Non-pigmented ciliary epithelial cell (primary cell): ENCODE measurements at regions not wholly inside any gene's neighbourhood (a gene's known extent, or its start where the extent isn't known, plus 50 kb on each side); places are given as distances from the start of the nearest gene placed in this dataset.
A peak's percentile ranks its signal among the peaks of the same experiment; 100 is the strongest.

Source experiments
- DNase-seq: peaks from one replicate; pipeline ENCODE4 v3.0.0-alpha.2; 2010; ENCODE audit warnings: low read depth

DNA sequence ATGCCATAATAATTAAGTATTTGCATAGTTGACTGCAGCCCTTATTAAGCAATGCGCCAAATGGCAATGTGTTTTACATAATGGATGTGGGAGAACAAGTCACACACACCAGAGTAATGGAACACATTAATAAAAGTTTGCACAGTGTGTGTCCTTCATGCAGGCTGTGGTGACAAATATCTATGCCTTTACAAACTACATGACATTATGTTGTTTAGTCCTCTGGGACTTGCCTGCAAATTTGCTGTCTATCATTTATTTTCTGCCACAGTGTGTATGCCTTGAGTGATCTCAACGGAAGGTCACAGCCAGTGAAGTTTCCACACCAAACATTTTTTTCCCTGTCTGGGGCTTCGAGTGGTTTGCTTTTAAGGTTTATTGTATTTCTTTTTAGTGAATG is 175.2 kb upstream of the TMEFF2 start:
- DNase-seq = no peak

- no peak for DNase-seq
Observed at GRCh38 chr2:192357217-192357616, 162.5 kb upstream of the TMEFF2 start.

GRCh38 chr2:192354512-192355244 is 159.9 kb upstream of the TMEFF2 start:
- DNase-seq = no peak

- no peak for DNase-seq
Observed at GRCh38 chr2:192347542-192347941, 152.8 kb upstream of the TMEFF2 start.

DNA sequence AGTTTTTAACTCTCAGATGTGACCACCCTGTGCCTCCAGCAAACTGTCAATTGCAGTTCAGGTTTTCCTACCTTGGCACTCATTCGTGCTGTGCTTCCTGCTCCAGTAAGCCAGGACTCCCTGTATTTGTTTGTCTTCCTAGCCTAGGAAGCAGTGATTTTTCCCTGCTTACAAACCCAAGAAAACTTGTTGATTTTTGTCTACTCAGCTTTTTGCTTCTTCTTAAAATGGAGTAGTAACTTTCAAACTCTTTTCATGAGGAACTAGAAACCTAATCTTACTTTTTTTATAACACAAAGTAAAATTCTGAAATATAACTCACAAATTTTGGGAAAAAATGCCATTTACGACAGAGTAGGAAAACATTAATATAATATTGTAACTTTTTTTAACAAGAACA is 150.6 kb upstream of the TMEFF2 start:
- no peak for DNase-seq

DNA sequence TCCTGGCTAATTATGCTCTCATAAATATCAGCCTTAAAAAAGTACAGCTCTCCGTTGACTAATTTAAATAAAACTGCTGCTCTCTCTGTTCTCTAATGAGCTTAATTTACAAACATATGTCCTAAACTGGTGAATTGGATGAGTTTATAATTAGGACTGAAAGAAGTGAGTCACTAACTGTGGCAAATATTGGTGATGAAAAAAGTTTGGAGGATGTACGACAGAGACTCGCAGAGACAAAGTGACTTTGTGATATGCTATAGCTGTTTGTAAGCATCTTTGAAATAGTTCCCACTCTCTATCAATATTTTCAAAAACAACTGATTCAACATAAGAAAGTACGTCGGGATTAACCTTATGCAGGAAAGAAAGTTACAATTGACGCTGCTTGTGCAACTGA is 138.9 kb upstream of the TMEFF2 start:
- no peak for DNase-seq

GRCh38 chr2:192328297-192328696 is 133.6 kb upstream of the TMEFF2 start:
- no peak for DNase-seq

- no peak for DNase-seq
Observed at GRCh38 chr2:192327576-192327975, 132.8 kb upstream of the TMEFF2 start.

- DNase-seq = no peak
Observed at GRCh38 chr2:192315543-192315942, 120.8 kb upstream of the TMEFF2 start.

GRCh38 chr2:192314800-192315481 is 120.2 kb upstream of the TMEFF2 start:
- DNase-seq = no peak

GRCh38 chr2:192313773-192314172 is 119.0 kb upstream of the TMEFF2 start:
- DNase-seq = no peak

- DNase-seq = no peak
Observed at GRCh38 chr2:192311701-192312460, 117.1 kb upstream of the TMEFF2 start.

DNA sequence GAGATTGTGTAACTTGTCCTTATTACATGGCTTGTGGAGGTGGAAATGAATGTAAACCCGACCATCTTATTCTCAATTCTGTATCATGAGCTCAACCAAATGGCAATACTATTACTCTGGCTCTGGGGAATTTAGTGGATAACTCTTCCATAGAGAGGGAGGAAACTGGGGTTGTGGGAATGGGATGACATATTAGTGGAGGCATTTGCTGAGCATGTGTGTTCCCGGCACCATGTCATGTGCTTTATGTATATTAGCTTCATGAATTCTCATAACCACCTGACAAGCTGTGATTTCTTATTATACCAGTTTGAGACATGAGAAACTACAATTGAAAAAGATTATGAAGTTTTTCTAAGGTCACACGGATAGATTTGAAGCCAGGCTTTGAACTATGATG is 112.8 kb upstream of the TMEFF2 start:
- DNase-seq = peak; percentile 19

GRCh38 chr2:192298664-192299063 is 103.9 kb upstream of the TMEFF2 start:
- DNase-seq = no peak

DNA sequence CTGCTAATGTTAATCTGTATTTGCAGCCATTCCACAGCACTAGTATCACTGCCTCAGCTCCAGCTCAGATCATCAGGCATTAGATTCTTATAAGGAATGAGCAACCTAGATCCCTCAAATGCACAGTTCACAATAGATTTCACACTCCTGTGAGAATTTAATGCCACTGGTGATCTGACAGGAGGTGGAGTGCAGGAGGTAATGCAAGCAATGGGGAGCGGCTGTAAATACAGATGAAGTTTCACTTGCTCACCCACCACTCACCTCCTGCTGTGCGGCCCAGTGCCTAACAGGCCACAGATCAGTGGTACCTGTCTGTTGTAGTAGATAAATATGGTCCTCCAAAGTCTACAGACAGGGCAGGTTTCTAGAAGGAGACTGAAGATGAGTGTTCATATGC is 97.7 kb upstream of the TMEFF2 start:
- DNase-seq = no peak

DNA sequence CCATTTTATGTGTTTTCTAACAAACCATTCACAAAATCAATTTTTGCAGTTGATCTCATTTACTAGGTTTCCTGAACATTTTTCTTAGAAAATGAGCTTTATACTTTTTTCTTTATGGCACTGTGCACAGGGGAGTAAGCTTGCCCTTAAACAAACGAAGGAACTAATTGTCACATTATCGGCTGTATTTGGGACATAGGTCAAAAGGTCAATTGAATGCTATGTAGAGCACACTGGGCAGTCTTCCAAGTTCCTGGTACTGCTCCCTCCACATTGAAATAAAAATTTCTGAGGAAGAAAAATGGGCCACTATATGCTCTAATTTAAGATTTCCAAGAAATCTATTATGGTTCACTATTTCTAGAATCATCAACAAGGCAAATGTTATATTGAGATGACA is 93.6 kb upstream of the TMEFF2 start:
- DNase-seq = no peak

GRCh38 chr2:192286093-192286701 is 91.5 kb upstream of the TMEFF2 start:
- DNase-seq = peak; percentile 30

DNA sequence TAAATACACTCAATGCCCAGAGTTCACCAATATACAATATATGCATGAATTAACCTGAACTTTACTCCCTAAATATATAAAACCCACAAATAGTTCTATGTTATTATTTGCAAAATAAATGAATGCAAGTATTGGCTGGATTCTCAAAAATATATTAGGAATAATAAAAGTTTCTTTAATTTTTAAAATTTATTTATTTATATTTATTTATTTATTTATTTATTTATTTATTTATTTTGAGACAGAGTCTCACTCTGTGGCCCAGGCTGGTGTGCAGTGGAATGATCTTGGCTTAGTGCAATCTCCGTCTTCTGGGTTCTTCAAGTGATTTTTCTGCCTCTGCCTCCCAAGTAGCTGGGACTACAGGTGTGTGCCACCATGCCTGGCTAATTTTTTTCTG is 88.7 kb upstream of the TMEFF2 start:
- DNase-seq = no peak

GRCh38 chr2:192278701-192279100 is 84.0 kb upstream of the TMEFF2 start:
- no peak for DNase-seq

DNA sequence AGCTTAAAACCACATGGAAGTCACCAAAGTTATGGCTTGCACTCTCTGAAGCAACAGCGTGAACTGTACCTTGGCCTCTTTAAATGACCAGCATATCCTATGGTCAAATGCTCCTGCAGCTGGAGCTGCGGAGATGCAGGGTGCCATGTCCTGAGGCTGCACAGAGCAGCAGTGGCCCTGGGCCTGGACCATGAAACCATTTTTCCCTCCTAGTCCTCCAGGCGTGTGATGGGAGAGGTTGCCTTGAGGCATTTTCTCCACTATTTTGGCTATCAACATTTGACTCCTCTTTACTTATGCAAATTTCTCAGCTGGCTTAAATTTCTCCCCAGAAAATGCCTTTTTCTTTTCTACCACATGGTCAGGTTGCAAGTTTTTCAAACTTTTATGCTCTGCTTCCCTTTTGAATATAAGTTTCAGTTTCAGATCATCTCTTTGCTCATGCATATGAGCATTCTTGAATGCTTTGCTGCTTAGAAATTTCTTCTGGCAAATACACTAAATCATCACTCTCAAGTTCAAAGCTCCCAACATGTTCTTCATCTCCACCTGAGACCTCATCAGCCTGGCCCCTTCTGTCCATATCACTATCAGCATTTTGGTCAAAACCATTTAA is 82.9 kb upstream of the TMEFF2 start:
- no peak for DNase-seq

DNA sequence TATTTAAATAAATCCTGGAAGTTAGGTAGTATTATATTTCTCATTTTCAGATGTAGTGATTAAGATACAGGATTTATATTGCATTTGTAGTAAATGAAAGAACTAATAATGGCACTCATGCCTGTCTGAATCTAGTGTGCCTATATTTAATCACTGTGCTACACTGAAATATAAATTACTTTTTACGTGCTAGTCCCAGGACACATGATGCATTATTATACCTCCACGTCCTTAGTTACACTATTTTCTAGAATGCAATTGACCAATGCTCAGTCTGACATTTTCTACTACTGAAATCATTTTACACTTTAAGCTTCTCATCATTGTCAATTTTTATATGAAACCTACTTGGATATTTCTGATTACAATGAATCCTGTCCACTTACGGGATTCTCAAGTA is 80.9 kb upstream of the TMEFF2 start:
- no peak for DNase-seq

DNA sequence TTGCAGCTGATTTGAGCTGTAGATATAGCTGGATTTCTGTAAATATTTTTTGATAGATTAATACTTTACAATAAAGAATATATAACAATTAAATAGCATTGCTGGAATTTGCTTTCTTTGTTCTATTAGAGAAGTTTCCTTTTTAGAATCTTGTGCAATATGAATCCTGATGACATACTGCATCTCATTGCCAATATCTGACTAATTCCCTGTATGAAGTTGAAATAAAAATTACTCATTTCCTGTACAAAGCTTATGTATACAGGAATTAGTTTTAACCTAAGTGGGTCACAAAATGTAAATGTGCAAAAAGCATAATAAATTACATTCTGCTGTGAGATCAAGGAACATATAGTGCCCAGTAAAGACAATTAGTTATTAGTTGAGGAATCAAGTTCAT is 72.8 kb upstream of the TMEFF2 start:
- DNase-seq = peak; percentile 44
